MG63 (cell line): ENCODE measurements at regions not wholly inside any gene's neighbourhood (a gene's known extent, or its start where the extent isn't known, plus 50 kb on each side); places are given as distances from the start of the nearest gene placed in this dataset.

ENCODE experiments used
- DNase-seq: peaks from one replicate; pipeline ENCODE4 v3.0.0-alpha.2; 2020
- H3K27me3 ChIP-seq: fragments of 250-450 bp; sonication (Bioruptor Pico); 2 replicates; pipeline ENCODE4 v1.5.1; 2020; ENCODE audit warnings: mild to moderate bottlenecking, moderate library complexity
- H3K36me3 ChIP-seq: fragments of 250-450 bp; sonication (Bioruptor Pico); 2 replicates; pipeline ENCODE4 v1.5.1; 2020; ENCODE audit warnings: mild to moderate bottlenecking, moderate library complexity
- H3K4me3 ChIP-seq: fragments of 250-450 bp; sonication (Bioruptor Pico); 2 replicates; pipeline ENCODE4 v1.5.1; 2020; ENCODE audit warnings: mild to moderate bottlenecking, moderate library complexity
- H3K9me3 ChIP-seq: fragments of 250-450 bp; sonication (Bioruptor Pico); 2 replicates; pipeline ENCODE4 v1.5.1; 2020; ENCODE audit warnings: mild to moderate bottlenecking, moderate library complexity

GRCh38 chr21:24903994-24904635 is 703.2 kb downstream of the MRPL39 start:
- no peak overlapping the region for H3K4me3 ChIP-seq
- no peak for DNase-seq
- no peaks in the 10 kb centered on the region for H3K27me3 ChIP-seq
- H3K9me3 ChIP-seq, result no peaks in the 10 kb centered on the region
- no peaks in the 10 kb centered on the region for H3K36me3 ChIP-seq

- no peaks in the 10 kb centered on the region for H3K9me3 ChIP-seq
- H3K27me3 ChIP-seq, result no peaks in the 10 kb centered on the region
- H3K4me3 ChIP-seq, result no peak overlapping the region
- no peak for DNase-seq
- H3K36me3 ChIP-seq, result no peaks in the 10 kb centered on the region
Measured at GRCh38 chr21:24899138-24899537, 708.1 kb downstream of the MRPL39 start.

- no peaks in the 10 kb centered on the region for H3K36me3 ChIP-seq
- DNase-seq, result no peak
- H3K9me3 ChIP-seq, result no peaks in the 10 kb centered on the region
Measured at GRCh38 chr21:24897883-24898282, 709.4 kb downstream of the MRPL39 start.

GRCh38 chr21:24896735-24897124 is 710.6 kb downstream of the MRPL39 start:
- H3K36me3 ChIP-seq, result no peaks in the 10 kb centered on the region
- DNase-seq, result no peak
- H3K27me3 ChIP-seq, result no peaks in the 10 kb centered on the region
- H3K9me3 ChIP-seq, result no peaks in the 10 kb centered on the region
- no peak overlapping the region for H3K4me3 ChIP-seq

More at GRCh38 chr21:24897883-24898282, 709.4 kb downstream of the MRPL39 start:
- Histone ChIP-seq H3K4me3 (no peak overlapping the region), H3K27me3 (no peaks in the 10 kb centered on the region)

- no peaks in the 10 kb centered on the region for H3K27me3 ChIP-seq
- H3K36me3 ChIP-seq, result no peaks in the 10 kb centered on the region
- DNase-seq, result peak; percentile 3
- H3K4me3 ChIP-seq, result no peak overlapping the region
- H3K9me3 ChIP-seq, result no peaks in the 10 kb centered on the region
Measured at GRCh38 chr21:24895885-24896734, 711.2 kb downstream of the MRPL39 start.

- no peaks in the 10 kb centered on the region for H3K27me3 ChIP-seq
- H3K9me3 ChIP-seq, result no peaks in the 10 kb centered on the region
- no peak for DNase-seq
- no peaks in the 10 kb centered on the region for H3K36me3 ChIP-seq
- no peak overlapping the region for H3K4me3 ChIP-seq
Measured at GRCh38 chr21:24894324-24894723, 713.0 kb downstream of the MRPL39 start.

GRCh38 chr21:24890021-24890420 is 717.3 kb downstream of the MRPL39 start:
- H3K27me3 ChIP-seq, result no peaks in the 10 kb centered on the region
- no peaks in the 10 kb centered on the region for H3K36me3 ChIP-seq
- no peak overlapping the region for H3K4me3 ChIP-seq
- H3K9me3 ChIP-seq, result no peaks in the 10 kb centered on the region
- DNase-seq, result no peak

GRCh38 chr21:24881506-24881905 is 725.8 kb downstream of the MRPL39 start:
- no peaks in the 10 kb centered on the region for H3K27me3 ChIP-seq
- DNase-seq, result no peak
- H3K4me3 ChIP-seq, result no peak overlapping the region
- H3K9me3 ChIP-seq, result no peaks in the 10 kb centered on the region
- H3K36me3 ChIP-seq, result no peaks in the 10 kb centered on the region

- no peak for DNase-seq
- no peak overlapping the region for H3K4me3 ChIP-seq
Measured at GRCh38 chr21:24870633-24871032, 736.6 kb downstream of the MRPL39 start.

GRCh38 chr21:24869862-24870261 is 737.4 kb downstream of the MRPL39 start:
- no peak for DNase-seq
- no peaks in the 10 kb centered on the region for H3K27me3 ChIP-seq
- no peaks in the 10 kb centered on the region for H3K36me3 ChIP-seq
- no peak overlapping the region for H3K4me3 ChIP-seq
- no peaks in the 10 kb centered on the region for H3K9me3 ChIP-seq

More at GRCh38 chr21:24870633-24871032, 736.6 kb downstream of the MRPL39 start:
- Histone ChIP-seq H3K9me3 (no peaks in the 10 kb centered on the region), H3K27me3 (no peaks in the 10 kb centered on the region), H3K36me3 (no peaks in the 10 kb centered on the region)

- no peaks in the 10 kb centered on the region for H3K27me3 ChIP-seq
- no peak for DNase-seq
- no peaks in the 10 kb centered on the region for H3K36me3 ChIP-seq
- H3K4me3 ChIP-seq, result no peak overlapping the region
- H3K9me3 ChIP-seq, result no peaks in the 10 kb centered on the region
Measured at GRCh38 chr21:24868117-24868516, 739.2 kb downstream of the MRPL39 start.

- no peaks in the 10 kb centered on the region for H3K36me3 ChIP-seq
- no peaks in the 10 kb centered on the region for H3K27me3 ChIP-seq
- H3K9me3 ChIP-seq, result no peaks in the 10 kb centered on the region
- no peak for DNase-seq
- H3K4me3 ChIP-seq, result 0 out of 2 replicates have a peak overlapping the region, but pooled peaks have one; percentile 2
Measured at GRCh38 chr21:24861471-24861870, 745.8 kb downstream of the MRPL39 start.

- H3K36me3 ChIP-seq, result no peaks in the 10 kb centered on the region
- no peak for DNase-seq
- H3K27me3 ChIP-seq, result no peaks in the 10 kb centered on the region
- H3K9me3 ChIP-seq, result no peaks in the 10 kb centered on the region
- no peak overlapping the region for H3K4me3 ChIP-seq
Measured at GRCh38 chr21:24856326-24856725, 751.0 kb downstream of the MRPL39 start.

- Histone ChIP-seq H3K27me3 (no peaks in the 10 kb centered on the region), H3K4me3 (no peak overlapping the region), H3K36me3 (no peaks in the 10 kb centered on the region), H3K9me3 (no peaks in the 10 kb centered on the region)
- peak; percentile 30 for DNase-seq
Measured at GRCh38 chr21:24852610-24853195, 754.6 kb downstream of the MRPL39 start.

- Histone ChIP-seq H3K4me3 (no peak overlapping the region), H3K9me3 (no peaks in the 10 kb centered on the region), H3K27me3 (no peaks in the 10 kb centered on the region), H3K36me3 (no peaks in the 10 kb centered on the region)
- no peak for DNase-seq
Measured at GRCh38 chr21:24850121-24850520, 757.2 kb downstream of the MRPL39 start.

- H3K36me3 ChIP-seq, result no peaks in the 10 kb centered on the region
- DNase-seq, result no peak
- H3K4me3 ChIP-seq, result no peak overlapping the region
- H3K27me3 ChIP-seq, result no peaks in the 10 kb centered on the region
- H3K9me3 ChIP-seq, result no peaks in the 10 kb centered on the region
Measured at GRCh38 chr21:24844671-24845070, 762.6 kb downstream of the MRPL39 start.

GRCh38 chr21:24840287-24840686 is 767.0 kb downstream of the MRPL39 start:
- no peak for DNase-seq
- no peak overlapping the region for H3K4me3 ChIP-seq
- H3K36me3 ChIP-seq, result no peaks in the 10 kb centered on the region
- no peaks in the 10 kb centered on the region for H3K9me3 ChIP-seq
- H3K27me3 ChIP-seq, result no peaks in the 10 kb centered on the region
